ENCODE measurements at regions not wholly inside any gene's neighbourhood (a gene's known extent, or its start where the extent isn't known, plus 50 kb on each side); places are given as distances from the start of the nearest gene placed in this dataset.

DNA sequence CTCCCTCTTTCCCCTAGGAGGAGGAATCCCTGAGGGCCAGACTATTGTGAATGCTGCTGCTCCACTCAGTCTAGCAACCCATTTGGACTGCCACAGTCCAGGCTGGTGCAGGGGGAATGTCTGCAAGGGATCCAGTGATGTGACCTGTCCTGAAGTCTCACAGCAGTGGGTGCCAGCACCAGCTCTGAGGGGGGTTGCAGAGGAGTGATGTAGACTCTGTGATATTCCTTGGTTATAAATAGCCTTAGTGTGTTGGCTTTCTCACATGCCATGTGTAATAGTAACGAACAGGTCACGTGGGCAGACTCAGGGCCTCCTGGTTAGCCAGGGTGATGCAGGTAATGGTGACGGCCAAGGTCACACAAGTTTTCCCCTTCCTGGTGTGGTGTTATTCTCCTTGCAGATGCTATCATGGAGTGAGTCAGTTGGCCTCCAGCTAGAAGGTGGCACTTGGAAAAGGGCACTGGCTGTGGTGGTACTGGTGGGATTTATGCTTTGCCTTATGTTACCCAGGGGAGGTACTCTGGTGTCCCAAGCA is 404.4 kb downstream of the UTRN start (continued):
- TF ChIP-seq, protein P1, sequence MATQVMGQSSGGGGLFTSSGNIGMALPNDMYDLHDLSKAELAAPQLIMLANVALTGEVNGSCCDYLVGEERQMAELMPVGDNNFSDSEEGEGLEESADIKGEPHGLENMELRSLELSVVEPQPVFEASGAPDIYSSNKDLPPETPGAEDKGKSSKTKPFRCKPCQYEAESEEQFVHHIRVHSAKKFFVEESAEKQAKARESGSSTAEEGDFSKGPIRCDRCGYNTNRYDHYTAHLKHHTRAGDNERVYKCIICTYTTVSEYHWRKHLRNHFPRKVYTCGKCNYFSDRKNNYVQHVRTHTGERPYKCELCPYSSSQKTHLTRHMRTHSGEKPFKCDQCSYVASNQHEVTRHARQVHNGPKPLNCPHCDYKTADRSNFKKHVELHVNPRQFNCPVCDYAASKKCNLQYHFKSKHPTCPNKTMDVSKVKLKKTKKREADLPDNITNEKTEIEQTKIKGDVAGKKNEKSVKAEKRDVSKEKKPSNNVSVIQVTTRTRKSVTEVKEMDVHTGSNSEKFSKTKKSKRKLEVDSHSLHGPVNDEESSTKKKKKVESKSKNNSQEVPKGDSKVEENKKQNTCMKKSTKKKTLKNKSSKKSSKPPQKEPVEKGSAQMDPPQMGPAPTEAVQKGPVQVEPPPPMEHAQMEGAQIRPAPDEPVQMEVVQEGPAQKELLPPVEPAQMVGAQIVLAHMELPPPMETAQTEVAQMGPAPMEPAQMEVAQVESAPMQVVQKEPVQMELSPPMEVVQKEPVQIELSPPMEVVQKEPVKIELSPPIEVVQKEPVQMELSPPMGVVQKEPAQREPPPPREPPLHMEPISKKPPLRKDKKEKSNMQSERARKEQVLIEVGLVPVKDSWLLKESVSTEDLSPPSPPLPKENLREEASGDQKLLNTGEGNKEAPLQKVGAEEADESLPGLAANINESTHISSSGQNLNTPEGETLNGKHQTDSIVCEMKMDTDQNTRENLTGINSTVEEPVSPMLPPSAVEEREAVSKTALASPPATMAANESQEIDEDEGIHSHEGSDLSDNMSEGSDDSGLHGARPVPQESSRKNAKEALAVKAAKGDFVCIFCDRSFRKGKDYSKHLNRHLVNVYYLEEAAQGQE (IDR thresholded peaks at IDR 0.05; ENCODE audit: unreplicated experiment): no peak
- TF ChIP-seq JUNB (IDR thresholded peaks at IDR 0.05; ENCODE audit: unreplicated experiment): no peak
- no peak for TF ChIP-seq ZNF331 (CRISPR knock-in tag; IDR thresholded peaks at IDR 0.05; ENCODE audit: low read depth)

DNA sequence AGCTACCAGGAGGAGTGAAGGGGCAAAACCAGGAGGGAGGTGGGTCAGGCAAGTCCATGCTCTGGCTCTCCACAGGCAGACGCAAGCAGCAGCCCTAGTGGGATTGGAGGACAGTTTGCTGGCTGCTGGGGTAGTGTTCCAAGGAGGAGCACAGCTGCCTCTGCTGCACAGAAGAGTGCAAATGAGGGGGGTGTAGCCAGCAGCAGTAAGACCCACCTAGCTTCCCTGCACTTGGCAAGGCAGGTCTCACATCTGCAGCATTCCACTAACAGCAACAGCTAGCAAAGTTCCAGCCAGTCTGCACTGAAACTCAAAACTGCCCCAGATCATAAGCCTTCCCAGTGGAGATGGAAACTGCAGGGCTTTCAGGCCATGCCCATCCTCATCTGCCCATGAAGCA is 405.0 kb downstream of the UTRN start:
- Mint-ChIP-seq H3K9me3 (peaks cover 22% of the 10 kb centered on the region), H3K4me1 (peaks cover 7% of the 10 kb centered on the region), H3K27me3 (ENCODE audit: insufficient read depth, low read depth, poor library complexity) (peaks cover 2% of the 10 kb centered on the region), H3K4me3 (no peak overlapping the region), H3K27ac (no peak overlapping the region), H3K36me3 (ENCODE audit: low read depth) (peaks cover 41% of the 10 kb centered on the region)
- no peaks in the 10 kb centered on the region for H3F3A ChIP-seq (replicated peaks; ENCODE audit: low read depth)
- no peak overlapping the region for H3K27ac ChIP-seq (ENCODE audit: low read depth)
- no peaks in the 10 kb centered on the region for H4K20me1 ChIP-seq (replicated peaks; ENCODE audit: insufficient read depth)
- H2AFZ ChIP-seq: no peak overlapping the region
- DNase-seq (ENCODE audit: low spot score) (no peak), ATAC-seq (no peak)
- H3K4me2 ChIP-seq: no peak overlapping the region
- peaks cover 4% of the 10 kb centered on the region for H3K36me3 ChIP-seq (ENCODE audit: insufficient read depth)
- peaks cover 54% of the 10 kb centered on the region for H3K79me2 ChIP-seq (replicated peaks; ENCODE audit: insufficient read depth)
- H3K27me3 ChIP-seq (ENCODE audit: insufficient read depth): no peaks in the 10 kb centered on the region
- H3K4me3 ChIP-seq: no peak overlapping the region
- 0 out of 2 replicates have a peak, but pooled peaks cover 6% of the 10 kb centered on the region for H3K4me1 ChIP-seq (ENCODE audit: insufficient read depth)
- no peaks in the 10 kb centered on the region for H3K9me2 ChIP-seq (ENCODE audit: insufficient read depth)
- TF ChIP-seq, protein P2, sequence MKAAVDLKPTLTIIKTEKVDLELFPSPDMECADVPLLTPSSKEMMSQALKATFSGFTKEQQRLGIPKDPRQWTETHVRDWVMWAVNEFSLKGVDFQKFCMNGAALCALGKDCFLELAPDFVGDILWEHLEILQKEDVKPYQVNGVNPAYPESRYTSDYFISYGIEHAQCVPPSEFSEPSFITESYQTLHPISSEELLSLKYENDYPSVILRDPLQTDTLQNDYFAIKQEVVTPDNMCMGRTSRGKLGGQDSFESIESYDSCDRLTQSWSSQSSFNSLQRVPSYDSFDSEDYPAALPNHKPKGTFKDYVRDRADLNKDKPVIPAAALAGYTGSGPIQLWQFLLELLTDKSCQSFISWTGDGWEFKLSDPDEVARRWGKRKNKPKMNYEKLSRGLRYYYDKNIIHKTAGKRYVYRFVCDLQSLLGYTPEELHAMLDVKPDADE (IDR thresholded peaks at IDR 0.05): no peak
- TF ChIP-seq ZNF114 (CRISPR knock-in tag; IDR thresholded peaks at IDR 0.05) (no peak), POLR2AphosphoS5 (IDR thresholded peaks at IDR 0.05; ENCODE audit: low read depth) (no peak), EZH2 (IDR thresholded peaks at IDR 0.05; ENCODE audit: low read depth, unreplicated experiment) (no peak), STAT1 (IDR thresholded peaks at IDR 0.05; ENCODE audit: unreplicated experiment) (no peak), CREB1 (CRISPR knock-in tag; IDR thresholded peaks at IDR 0.05; ENCODE audit: low read depth) (no peak), EZH2phosphoT487 (IDR thresholded peaks at IDR 0.05; ENCODE audit: unreplicated experiment) (no peak)
- TF ChIP-seq, protein P3, sequence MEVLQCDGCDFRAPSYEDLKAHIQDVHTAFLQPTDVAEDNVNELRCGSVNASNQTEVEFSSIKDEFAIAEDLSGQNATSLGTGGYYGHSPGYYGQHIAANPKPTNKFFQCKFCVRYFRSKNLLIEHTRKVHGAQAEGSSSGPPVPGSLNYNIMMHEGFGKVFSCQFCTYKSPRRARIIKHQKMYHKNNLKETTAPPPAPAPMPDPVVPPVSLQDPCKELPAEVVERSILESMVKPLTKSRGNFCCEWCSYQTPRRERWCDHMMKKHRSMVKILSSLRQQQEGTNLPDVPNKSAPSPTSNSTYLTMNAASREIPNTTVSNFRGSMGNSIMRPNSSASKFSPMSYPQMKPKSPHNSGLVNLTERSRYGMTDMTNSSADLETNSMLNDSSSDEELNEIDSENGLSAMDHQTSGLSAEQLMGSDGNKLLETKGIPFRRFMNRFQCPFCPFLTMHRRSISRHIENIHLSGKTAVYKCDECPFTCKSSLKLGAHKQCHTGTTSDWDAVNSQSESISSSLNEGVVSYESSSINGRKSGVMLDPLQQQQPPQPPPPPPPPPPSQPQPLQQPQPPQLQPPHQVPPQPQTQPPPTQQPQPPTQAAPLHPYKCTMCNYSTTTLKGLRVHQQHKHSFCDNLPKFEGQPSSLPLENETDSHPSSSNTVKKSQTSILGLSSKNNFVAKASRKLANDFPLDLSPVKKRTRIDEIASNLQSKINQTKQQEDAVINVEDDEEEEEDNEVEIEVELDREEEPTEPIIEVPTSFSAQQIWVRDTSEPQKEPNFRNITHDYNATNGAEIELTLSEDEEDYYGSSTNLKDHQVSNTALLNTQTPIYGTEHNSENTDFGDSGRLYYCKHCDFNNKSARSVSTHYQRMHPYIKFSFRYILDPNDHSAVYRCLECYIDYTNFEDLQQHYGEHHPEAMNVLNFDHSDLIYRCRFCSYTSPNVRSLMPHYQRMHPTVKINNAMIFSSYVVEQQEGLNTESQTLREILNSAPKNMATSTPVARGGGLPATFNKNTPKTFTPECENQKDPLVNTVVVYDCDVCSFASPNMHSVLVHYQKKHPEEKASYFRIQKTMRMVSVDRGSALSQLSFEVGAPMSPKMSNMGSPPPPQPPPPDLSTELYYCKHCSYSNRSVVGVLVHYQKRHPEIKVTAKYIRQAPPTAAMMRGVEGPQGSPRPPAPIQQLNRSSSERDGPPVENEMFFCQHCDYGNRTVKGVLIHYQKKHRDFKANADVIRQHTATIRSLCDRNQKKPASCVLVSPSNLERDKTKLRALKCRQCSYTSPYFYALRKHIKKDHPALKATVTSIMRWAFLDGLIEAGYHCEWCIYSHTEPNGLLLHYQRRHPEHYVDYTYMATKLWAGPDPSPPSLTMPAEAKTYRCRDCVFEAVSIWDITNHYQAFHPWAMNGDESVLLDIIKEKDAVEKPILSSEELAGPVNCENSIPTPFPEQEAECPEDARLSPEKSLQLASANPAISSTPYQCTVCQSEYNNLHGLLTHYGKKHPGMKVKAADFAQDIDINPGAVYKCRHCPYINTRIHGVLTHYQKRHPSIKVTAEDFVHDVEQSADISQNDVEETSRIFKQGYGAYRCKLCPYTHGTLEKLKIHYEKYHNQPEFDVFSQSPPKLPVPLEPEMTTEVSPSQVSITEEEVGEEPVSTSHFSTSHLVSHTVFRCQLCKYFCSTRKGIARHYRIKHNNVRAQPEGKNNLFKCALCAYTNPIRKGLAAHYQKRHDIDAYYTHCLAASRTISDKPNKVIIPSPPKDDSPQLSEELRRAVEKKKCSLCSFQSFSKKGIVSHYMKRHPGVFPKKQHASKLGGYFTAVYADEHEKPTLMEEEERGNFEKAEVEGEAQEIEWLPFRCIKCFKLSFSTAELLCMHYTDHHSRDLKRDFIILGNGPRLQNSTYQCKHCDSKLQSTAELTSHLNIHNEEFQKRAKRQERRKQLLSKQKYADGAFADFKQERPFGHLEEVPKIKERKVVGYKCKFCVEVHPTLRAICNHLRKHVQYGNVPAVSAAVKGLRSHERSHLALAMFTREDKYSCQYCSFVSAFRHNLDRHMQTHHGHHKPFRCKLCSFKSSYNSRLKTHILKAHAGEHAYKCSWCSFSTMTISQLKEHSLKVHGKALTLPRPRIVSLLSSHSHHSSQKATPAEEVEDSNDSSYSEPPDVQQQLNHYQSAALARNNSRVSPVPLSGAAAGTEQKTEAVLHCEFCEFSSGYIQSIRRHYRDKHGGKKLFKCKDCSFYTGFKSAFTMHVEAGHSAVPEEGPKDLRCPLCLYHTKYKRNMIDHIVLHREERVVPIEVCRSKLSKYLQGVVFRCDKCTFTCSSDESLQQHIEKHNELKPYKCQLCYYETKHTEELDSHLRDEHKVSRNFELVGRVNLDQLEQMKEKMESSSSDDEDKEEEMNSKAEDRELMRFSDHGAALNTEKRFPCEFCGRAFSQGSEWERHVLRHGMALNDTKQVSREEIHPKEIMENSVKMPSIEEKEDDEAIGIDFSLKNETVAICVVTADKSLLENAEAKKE (CRISPR knock-in tag; IDR thresholded peaks at IDR 0.05): no peak
- TF ChIP-seq, protein P1 (IDR thresholded peaks at IDR 0.05; ENCODE audit: unreplicated experiment): no peak

Measured in GM23338 (cell line).